OCI-LY1 (cell line): ENCODE measurements at regions not wholly inside any gene's neighbourhood (a gene's known extent, or its start where the extent isn't known, plus 50 kb on each side); places are given as distances from the start of the nearest gene placed in this dataset.

Source experiments
- H2AFZ ChIP-seq: fragments of 200-600 bp; sonication (generic), shearing (Covaris generic); 2 replicates; pipeline ENCODE4 v1.6.0; 2014; ENCODE audit warnings: antibody characterized with exemption, mild to moderate bottlenecking, low read length
- H3F3A ChIP-seq: fragments of 200-600 bp; sonication (generic), shearing (Covaris generic); 2 replicates; pipeline ENCODE4 v1.6.0; 2014; ENCODE audit warnings: mild to moderate bottlenecking, antibody characterized with exemption, low read length, moderate library complexity; ENCODE audit not compliant: insufficient read depth
- H3K27ac ChIP-seq: fragments of 200-600 bp; sonication (generic); 2 replicates; pipeline ENCODE4 v1.5.1; 2014; ENCODE audit warnings: low read length, mixed run types, mild to moderate bottlenecking, low read depth; ENCODE audit not compliant: poor library complexity, severe bottlenecking
- H3K27me3 ChIP-seq: fragments of 200-600 bp; sonication (generic); 2 replicates; pipeline ENCODE4 v1.6.0; 2014; ENCODE audit warnings: antibody characterized with exemption, mild to moderate bottlenecking, low read length, moderate library complexity; ENCODE audit not compliant: insufficient read depth
- H3K36me3 ChIP-seq: fragments of 200-600 bp; sonication (generic); 2 replicates; pipeline ENCODE4 v1.6.1; 2014; ENCODE audit warnings: mild to moderate bottlenecking, antibody characterized with exemption, low read length, moderate library complexity, mixed read lengths; ENCODE audit not compliant: insufficient read depth
- H3K4me1 ChIP-seq: fragments of 200-600 bp; sonication (generic); 2 replicates; pipeline ENCODE4 v1.5.1; 2014; ENCODE audit warnings: mild to moderate bottlenecking, low read length, moderate library complexity; ENCODE audit not compliant: insufficient read depth, severe bottlenecking
- H3K4me2 ChIP-seq: fragments of 200-600 bp; sonication (generic), shearing (Covaris generic); 2 replicates; pipeline ENCODE4 v1.6.1; 2014; ENCODE audit warnings: low read length
- H3K4me3 ChIP-seq: fragments of 200-600 bp; sonication (generic); 2 replicates; pipeline ENCODE4 v1.5.1; 2014; ENCODE audit warnings: low read length, low read depth, mild to moderate bottlenecking, mixed read lengths; ENCODE audit not compliant: poor library complexity, severe bottlenecking
- H3K79me2 ChIP-seq: fragments of 200-600 bp; shearing (Covaris generic); 2 replicates; pipeline ENCODE4 v1.6.1; 2016; ENCODE audit warnings: mixed run types, low read length, mixed read lengths; ENCODE audit not compliant: insufficient read depth
- H3K9ac ChIP-seq: fragments of 200-600 bp; sonication (generic), shearing (Covaris generic); 2 replicates; pipeline ENCODE4 v1.6.1; 2014; ENCODE audit warnings: mild to moderate bottlenecking, low read length, mixed read lengths
- H3K9me2 ChIP-seq: fragments of 200-600 bp; sonication (generic), shearing (Covaris generic); 2 replicates; pipeline ENCODE4 v1.6.1; 2014; ENCODE audit warnings: low read depth, mild to moderate bottlenecking, low read length, mixed read lengths
- H3K9me3 ChIP-seq: fragments of 200-600 bp; shearing (Covaris generic); 2 replicates; pipeline ENCODE4 v1.6.1; 2014; ENCODE audit warnings: low read length, mixed read lengths
- H4K20me1 ChIP-seq: fragments of 200-600 bp; sonication (generic), shearing (Covaris generic); 2 replicates; pipeline ENCODE4 v1.6.0; 2016; ENCODE audit warnings: mild to moderate bottlenecking, low read length; ENCODE audit not compliant: insufficient read depth
- CTCF ChIP-seq: fragments of 200-600 bp; sonication (generic), shearing (Covaris generic); IDR thresholded peaks from 2 replicates; pipeline ENCODE4 v1.5.1; 2017; ENCODE audit warnings: mild to moderate bottlenecking, antibody characterized with exemption, low read length, moderate library complexity, mixed read lengths
- EZH2 ChIP-seq: fragments of 200-600 bp; sonication (generic), shearing (Covaris generic); IDR thresholded peaks from 2 replicates; pipeline ENCODE4 v1.8.0; 2017; ENCODE audit warnings: borderline replicate concordance, mixed run types, mild to moderate bottlenecking, antibody characterized with exemption, low read length, moderate library complexity, mixed read lengths

- Histone ChIP-seq H3F3A (no peaks in the 10 kb centered on the region), H3K79me2 (no peaks in the 10 kb centered on the region), H4K20me1 (no peaks in the 10 kb centered on the region), H3K4me1 (no peaks in the 10 kb centered on the region), H3K9ac (no peak overlapping the region), H3K4me2 (no peak overlapping the region), H3K27me3 (no peaks in the 10 kb centered on the region), H3K36me3 (no peaks in the 10 kb centered on the region), H2AFZ (no peak overlapping the region), H3K27ac (no peak overlapping the region), H3K9me3 (no peaks in the 10 kb centered on the region), H3K9me2 (no peaks in the 10 kb centered on the region), H3K4me3 (no peak overlapping the region)
- no peak for TF ChIP-seq EZH2
- no peak for TF ChIP-seq CTCF
Observed at GRCh38 chrX:22577181-22577580, 304.5 kb downstream of the CBLL2 start.

DNA sequence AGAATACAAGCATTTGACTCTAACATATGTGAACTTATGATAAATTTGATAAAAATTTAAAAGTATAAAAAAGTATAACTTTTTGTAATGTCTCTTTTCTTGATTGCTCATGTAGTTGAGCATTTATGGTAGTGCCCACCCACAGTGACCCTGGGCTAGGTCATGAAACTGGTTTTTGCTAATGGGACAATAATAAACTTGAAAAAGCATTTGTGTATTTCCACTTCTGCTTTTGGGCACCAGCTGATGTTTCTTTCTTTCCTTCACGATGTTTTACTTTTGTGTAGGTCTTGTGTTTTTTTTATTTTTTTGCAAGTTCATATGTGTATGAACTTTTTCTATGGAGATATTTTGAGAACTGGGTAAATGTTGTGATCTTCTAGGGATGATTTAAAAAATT lies 313.1 kb downstream of the CBLL2 start:
- H3F3A ChIP-seq: no peaks in the 10 kb centered on the region
- H3K9me3 ChIP-seq: no peaks in the 10 kb centered on the region
- H3K27ac ChIP-seq: no peak overlapping the region
- no peak overlapping the region for H3K9ac ChIP-seq
- H3K36me3 ChIP-seq: no peaks in the 10 kb centered on the region
- H3K4me3 ChIP-seq: no peak overlapping the region
- TF ChIP-seq CTCF (no peak), EZH2 (no peak)
- no peak overlapping the region for H2AFZ ChIP-seq
- no peaks in the 10 kb centered on the region for H4K20me1 ChIP-seq
- no peak overlapping the region for H3K4me2 ChIP-seq
- no peaks in the 10 kb centered on the region for H3K9me2 ChIP-seq
- H3K27me3 ChIP-seq: no peaks in the 10 kb centered on the region
- H3K4me1 ChIP-seq: no peaks in the 10 kb centered on the region
- no peaks in the 10 kb centered on the region for H3K79me2 ChIP-seq

GRCh38 chrX:22589845-22590244 lies 317.1 kb downstream of the CBLL2 start:
- Histone ChIP-seq H2AFZ (no peak overlapping the region), H3K79me2 (no peaks in the 10 kb centered on the region), H3K9me3 (no peaks in the 10 kb centered on the region), H3K4me2 (no peak overlapping the region), H3K9ac (no peak overlapping the region), H3F3A (no peaks in the 10 kb centered on the region), H3K27ac (no peak overlapping the region), H4K20me1 (no peaks in the 10 kb centered on the region), H3K36me3 (no peaks in the 10 kb centered on the region), H3K4me3 (no peak overlapping the region), H3K9me2 (no peaks in the 10 kb centered on the region), H3K27me3 (no peaks in the 10 kb centered on the region), H3K4me1 (no peaks in the 10 kb centered on the region)
- no peak for TF ChIP-seq EZH2
- TF ChIP-seq CTCF: no peak
